ENCODE measurements at regions not wholly inside any gene's neighbourhood (a gene's known extent, or its start where the extent isn't known, plus 50 kb on each side); places are given as distances from the start of the nearest gene placed in this dataset.

GRCh38 chr6:163641706-163642105, 227.2 kb downstream of the QKI start:
- TF ChIP-seq EZH2 (IDR thresholded peaks at IDR 0.05; ENCODE audit: insufficient read depth, poor library complexity, severe bottlenecking), result no peak
- no peak for TF ChIP-seq EZH2phosphoT487 (IDR thresholded peaks at IDR 0.05; ENCODE audit: insufficient read depth, low read depth)
